SJSA1 (cell line): ENCODE measurements at regions not wholly inside any gene's neighbourhood (a gene's known extent, or its start where the extent isn't known, plus 50 kb on each side); places are given as distances from the start of the nearest gene placed in this dataset.

Source experiments
- DNase-seq, 2 experiments: peaks; one replicate each; pipeline ENCODE4 v3.0.0-alpha.2; 2015 to 2020; ENCODE audit warnings: low spot score in 2 of 2, low read depth in 1 of 2
- H3K27ac ChIP-seq: fragments of 250-450 bp; sonication (Bioruptor Pico); 2 replicates; pipeline ENCODE4 v1.5.1; 2020; ENCODE audit warnings: mild to moderate bottlenecking, moderate library complexity
- H3K27me3 ChIP-seq: fragments of 250-450 bp; sonication (Bioruptor Pico); replicated peaks from 2 replicates; pipeline ENCODE4 v1.5.1; 2020; ENCODE audit warnings: mild to moderate bottlenecking, moderate library complexity
- H3K36me3 ChIP-seq: fragments of 250-450 bp; sonication (Bioruptor Pico); 2 replicates; pipeline ENCODE4 v1.5.1; 2020; ENCODE audit warnings: mild to moderate bottlenecking
- H3K4me1 ChIP-seq: fragments of 250-450 bp; sonication (Bioruptor Pico); replicated peaks from 2 replicates; pipeline ENCODE4 v1.6.1; 2021; ENCODE audit warnings: mild to moderate bottlenecking
- H3K4me3 ChIP-seq: fragments of 250-450 bp; sonication (Bioruptor Pico); 2 replicates; pipeline ENCODE4 v1.5.1; 2020; ENCODE audit warnings: mild to moderate bottlenecking
- H3K9me3 ChIP-seq: fragments of 250-450 bp; sonication (Bioruptor Pico); replicated peaks from 2 replicates; pipeline ENCODE4 v1.5.1; 2020; ENCODE audit warnings: mild to moderate bottlenecking

GRCh38 chr9:118554987-118555386 is 814.2 kb downstream of the BRINP1 start:
- Histone ChIP-seq H3K27me3 (no peaks in the 10 kb centered on the region), H3K4me1 (no peaks in the 10 kb centered on the region), H3K36me3 (no peaks in the 10 kb centered on the region), H3K27ac (no peak overlapping the region), H3K9me3 (no peaks in the 10 kb centered on the region), H3K4me3 (no peak overlapping the region)
- DNase-seq, result no peak

- Histone ChIP-seq H3K4me1 (peaks cover 12% of the 10 kb centered on the region), H3K27ac (no peak overlapping the region), H3K4me3 (no peak overlapping the region), H3K36me3 (no peaks in the 10 kb centered on the region), H3K27me3 (no peaks in the 10 kb centered on the region), H3K9me3 (no peaks in the 10 kb centered on the region)
- no peak for DNase-seq
Measured at GRCh38 chr9:118558026-118558425, 811.2 kb downstream of the BRINP1 start.

- no peak overlapping the region for H3K27ac ChIP-seq
- no peaks in the 10 kb centered on the region for H3K36me3 ChIP-seq
- no peaks in the 10 kb centered on the region for H3K9me3 ChIP-seq
- no peak overlapping the region for H3K4me3 ChIP-seq
- H3K4me1 ChIP-seq, result peaks cover 18% of the 10 kb centered on the region
- no peaks in the 10 kb centered on the region for H3K27me3 ChIP-seq
- no peak for DNase-seq
Measured at GRCh38 chr9:118558891-118559290, 810.3 kb downstream of the BRINP1 start.

- Histone ChIP-seq H3K36me3 (no peaks in the 10 kb centered on the region), H3K27me3 (no peaks in the 10 kb centered on the region), H3K27ac (no peak overlapping the region), H3K9me3 (no peaks in the 10 kb centered on the region), H3K4me3 (no peak overlapping the region), H3K4me1 (peaks cover 18% of the 10 kb centered on the region)
- DNase-seq, result no peak
Measured at GRCh38 chr9:118561051-118561450, 808.2 kb downstream of the BRINP1 start.

GRCh38 chr9:118563677-118564076 is 805.6 kb downstream of the BRINP1 start:
- Histone ChIP-seq H3K36me3 (no peaks in the 10 kb centered on the region), H3K27me3 (no peaks in the 10 kb centered on the region), H3K9me3 (no peaks in the 10 kb centered on the region), H3K4me3 (no peak overlapping the region), H3K27ac (no peak overlapping the region), H3K4me1 (peaks cover 18% of the 10 kb centered on the region)
- no peak for DNase-seq

GRCh38 chr9:118567861-118568260 is 801.4 kb downstream of the BRINP1 start:
- Histone ChIP-seq H3K4me3 (no peak overlapping the region), H3K9me3 (no peaks in the 10 kb centered on the region), H3K36me3 (no peaks in the 10 kb centered on the region), H3K4me1 (peaks cover 6% of the 10 kb centered on the region), H3K27ac (no peak overlapping the region), H3K27me3 (no peaks in the 10 kb centered on the region)
- no peak for DNase-seq

GRCh38 chr9:118568704-118569103 is 800.5 kb downstream of the BRINP1 start:
- Histone ChIP-seq H3K9me3 (no peaks in the 10 kb centered on the region), H3K27ac (no peak overlapping the region), H3K27me3 (no peaks in the 10 kb centered on the region), H3K4me1 (no peaks in the 10 kb centered on the region), H3K36me3 (no peaks in the 10 kb centered on the region), H3K4me3 (no peak overlapping the region)
- no peak for DNase-seq

GRCh38 chr9:118569148-118569547 is 800.1 kb downstream of the BRINP1 start:
- Histone ChIP-seq H3K36me3 (no peaks in the 10 kb centered on the region), H3K4me1 (no peaks in the 10 kb centered on the region), H3K4me3 (no peak overlapping the region), H3K27me3 (no peaks in the 10 kb centered on the region), H3K9me3 (no peaks in the 10 kb centered on the region), H3K27ac (no peak overlapping the region)
- DNase-seq, result no peak

- DNase-seq, result no peak
- no peaks in the 10 kb centered on the region for H3K9me3 ChIP-seq
- H3K4me3 ChIP-seq, result no peak overlapping the region
- H3K36me3 ChIP-seq, result no peaks in the 10 kb centered on the region
- no peak overlapping the region for H3K27ac ChIP-seq
- no peaks in the 10 kb centered on the region for H3K27me3 ChIP-seq
- H3K4me1 ChIP-seq, result 0 out of 2 replicates have a peak, but pooled peaks cover 3% of the 10 kb centered on the region
Measured at GRCh38 chr9:118570066-118570465, 799.2 kb downstream of the BRINP1 start.

- no peak for DNase-seq
- Histone ChIP-seq H3K4me3 (no peak overlapping the region), H3K27ac (peak overlapping the region; percentile 88; the same call in 1 of the 2 replicates)
Measured at GRCh38 chr9:118575341-118576070, 793.7 kb downstream of the BRINP1 start.

GRCh38 chr9:118577121-118577520 is 792.1 kb downstream of the BRINP1 start:
- H3K9me3 ChIP-seq, result no peaks in the 10 kb centered on the region; the same call in 1 of the 2 replicates
- peak in 1 of 2 experiments; percentile 46 for DNase-seq
- H3K36me3 ChIP-seq, result no peaks in the 10 kb centered on the region
- no peaks in the 10 kb centered on the region for H3K27me3 ChIP-seq
- H3K27ac ChIP-seq, result peak overlapping the region; percentile 88
- H3K4me3 ChIP-seq, result no peak overlapping the region
- H3K4me1 ChIP-seq, result peaks cover 29% of the 10 kb centered on the region

More at GRCh38 chr9:118575341-118576070, 793.7 kb downstream of the BRINP1 start:
- no peaks in the 10 kb centered on the region for H3K36me3 ChIP-seq
- H3K9me3 ChIP-seq, result no peaks in the 10 kb centered on the region; the same call in 1 of the 2 replicates
- no peaks in the 10 kb centered on the region for H3K27me3 ChIP-seq
- H3K4me1 ChIP-seq, result peaks cover 29% of the 10 kb centered on the region

- no peak for DNase-seq
- H3K4me3 ChIP-seq, result no peak overlapping the region
- H3K9me3 ChIP-seq, result no peaks in the 10 kb centered on the region; the same call in 1 of the 2 replicates
- no peaks in the 10 kb centered on the region for H3K36me3 ChIP-seq
- peaks cover 29% of the 10 kb centered on the region for H3K4me1 ChIP-seq
- no peaks in the 10 kb centered on the region for H3K27me3 ChIP-seq
- peak overlapping the region; percentile 88 for H3K27ac ChIP-seq
Measured at GRCh38 chr9:118578467-118578866, 790.8 kb downstream of the BRINP1 start.

GRCh38 chr9:118583414-118583813 is 785.8 kb downstream of the BRINP1 start:
- Histone ChIP-seq H3K9me3 (no peaks in the 10 kb centered on the region; the same call in 1 of the 2 replicates), H3K36me3 (no peaks in the 10 kb centered on the region), H3K27ac (no peak overlapping the region), H3K27me3 (no peaks in the 10 kb centered on the region), H3K4me3 (no peak overlapping the region), H3K4me1 (peaks cover 3% of the 10 kb centered on the region)
- no peak for DNase-seq

GRCh38 chr9:118586978-118587377 is 782.3 kb downstream of the BRINP1 start:
- no peaks in the 10 kb centered on the region for H3K4me1 ChIP-seq
- H3K27me3 ChIP-seq, result no peaks in the 10 kb centered on the region
- H3K4me3 ChIP-seq, result no peak overlapping the region
- no peak for DNase-seq
- H3K36me3 ChIP-seq, result no peaks in the 10 kb centered on the region
- H3K27ac ChIP-seq, result no peak overlapping the region
- H3K9me3 ChIP-seq, result no peaks in the 10 kb centered on the region

- Histone ChIP-seq H3K9me3 (no peaks in the 10 kb centered on the region), H3K36me3 (no peaks in the 10 kb centered on the region), H3K27ac (no peak overlapping the region), H3K4me3 (no peak overlapping the region), H3K4me1 (no peaks in the 10 kb centered on the region), H3K27me3 (no peaks in the 10 kb centered on the region)
- DNase-seq, result no peak
Measured at GRCh38 chr9:118594428-118594827, 774.8 kb downstream of the BRINP1 start.
